Ectodermal cell (in vitro differentiated cells): ENCODE measurements at regions not wholly inside any gene's neighbourhood (a gene's known extent, or its start where the extent isn't known, plus 50 kb on each side); places are given as distances from the start of the nearest gene placed in this dataset.

ENCODE experiments used
- H3K27ac ChIP-seq: 2 replicates; pipeline ENCODE4 v1.7.0; 2013; ENCODE audit warnings: mild to moderate bottlenecking, low read depth, low read length; ENCODE audit not compliant: insufficient read depth, poor library complexity, severe bottlenecking
- H3K27me3 ChIP-seq: 2 replicates; pipeline ENCODE4 v1.7.0; 2013; ENCODE audit warnings: mild to moderate bottlenecking, low read length; ENCODE audit not compliant: insufficient read depth, control insufficient read depth, poor library complexity, severe bottlenecking
- H3K36me3 ChIP-seq: one replicate; pipeline ENCODE4 v1.7.0; 2013; ENCODE audit warnings: low read length; ENCODE audit not compliant: control insufficient read depth, insufficient read depth
- H3K4me1 ChIP-seq: one replicate; pipeline ENCODE4 v1.7.0; 2013; ENCODE audit warnings: low read length; ENCODE audit not compliant: control insufficient read depth, insufficient read depth
- H3K4me3 ChIP-seq: 2 replicates; pipeline ENCODE4 v1.7.0; 2013; ENCODE audit warnings: low read depth, low read length, control low read depth; ENCODE audit not compliant: insufficient read depth
- H3K9me3 ChIP-seq: 2 replicates; pipeline ENCODE4 v1.7.0; 2013; ENCODE audit warnings: mild to moderate bottlenecking, low read length, moderate library complexity; ENCODE audit not compliant: control insufficient read depth
- WGBS, 2 experiments: methylation state at CpG; one replicate each; pipeline ENCODE4 v1.1.7; 2013; ENCODE audit warnings: missing lambda C conversion rate in 2 of 2; 5-methylcytosine and 5-hydroxymethylcytosine counted together

DNA sequence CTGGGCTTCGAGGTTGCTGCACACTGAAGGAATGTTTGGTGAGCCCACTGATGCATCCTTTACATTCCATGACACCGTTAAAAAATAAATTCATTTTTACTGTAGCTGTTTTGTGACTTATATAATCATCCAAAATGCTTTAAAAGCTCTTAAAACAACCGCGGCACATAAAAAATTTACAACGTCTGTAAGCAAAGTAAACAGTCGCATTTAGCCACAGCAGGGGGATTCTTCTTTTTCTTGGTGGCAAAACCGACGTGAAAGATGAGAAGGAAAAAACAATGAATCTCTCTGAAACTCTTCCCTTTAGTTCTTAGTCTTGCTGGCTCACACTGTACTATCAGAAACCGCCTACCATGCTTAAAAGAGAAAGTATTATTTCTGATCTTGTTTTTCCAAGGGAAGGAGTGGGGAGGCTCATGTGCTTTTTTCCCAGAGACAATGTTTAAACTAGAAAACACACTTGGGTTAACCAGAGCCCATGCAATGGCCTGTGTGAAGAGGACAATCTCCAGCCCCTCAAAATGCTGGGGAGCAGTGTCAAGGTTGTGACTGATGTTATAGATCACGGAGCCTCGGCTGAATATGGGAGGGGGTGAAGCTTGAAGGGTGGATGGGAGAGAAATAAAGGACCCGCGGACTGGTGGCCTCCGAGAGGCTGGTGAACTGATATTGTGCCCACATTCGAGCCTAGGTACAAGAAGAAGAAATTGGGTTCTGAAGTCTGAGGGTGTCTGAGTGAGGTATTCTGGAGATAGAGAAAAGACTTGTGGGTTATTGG, 91.1 kb downstream of the IRF8 start:
- whole genome bisulfite sequencing, 2 experiments: 88 to 90% methylated on average over 15 of the region's 15 CpGs
- Histone ChIP-seq H3K9me3 (no peaks in the 10 kb centered on the region), H3K27ac (no peak overlapping the region), H3K27me3 (no peaks in the 10 kb centered on the region), H3K4me1 (no peaks in the 10 kb centered on the region), H3K36me3 (no peaks in the 10 kb centered on the region), H3K4me3 (no peak overlapping the region)

DNA sequence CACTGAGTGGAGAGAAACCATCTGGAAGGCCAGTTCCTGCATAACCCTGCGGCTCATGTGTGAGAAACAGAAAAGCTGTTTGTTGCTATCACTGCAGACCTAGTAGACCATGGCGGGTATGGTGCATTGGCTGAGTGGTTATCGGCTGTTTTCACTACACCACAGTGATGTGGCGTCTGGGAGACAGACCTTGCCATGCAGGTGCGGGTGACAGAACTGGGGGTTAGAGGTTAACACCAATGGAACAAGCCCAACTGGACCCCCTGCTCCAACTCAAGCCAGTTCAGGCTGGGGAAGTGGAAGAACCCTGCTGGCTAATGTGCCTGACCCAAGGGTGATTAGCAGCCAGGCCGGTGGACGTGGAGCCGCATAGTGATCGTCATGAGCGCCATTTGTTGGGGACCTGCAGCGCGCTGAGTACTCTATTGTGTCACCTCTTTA, 91.9 kb downstream of the IRF8 start:
- Histone ChIP-seq H3K9me3 (no peaks in the 10 kb centered on the region), H3K36me3 (no peaks in the 10 kb centered on the region), H3K4me3 (no peak overlapping the region), H3K27me3 (no peaks in the 10 kb centered on the region), H3K4me1 (no peaks in the 10 kb centered on the region), H3K27ac (no peak overlapping the region)
- WGBS, 2 experiments: 83 to 87% methylated on average over 12 of the region's 12 CpGs

DNA sequence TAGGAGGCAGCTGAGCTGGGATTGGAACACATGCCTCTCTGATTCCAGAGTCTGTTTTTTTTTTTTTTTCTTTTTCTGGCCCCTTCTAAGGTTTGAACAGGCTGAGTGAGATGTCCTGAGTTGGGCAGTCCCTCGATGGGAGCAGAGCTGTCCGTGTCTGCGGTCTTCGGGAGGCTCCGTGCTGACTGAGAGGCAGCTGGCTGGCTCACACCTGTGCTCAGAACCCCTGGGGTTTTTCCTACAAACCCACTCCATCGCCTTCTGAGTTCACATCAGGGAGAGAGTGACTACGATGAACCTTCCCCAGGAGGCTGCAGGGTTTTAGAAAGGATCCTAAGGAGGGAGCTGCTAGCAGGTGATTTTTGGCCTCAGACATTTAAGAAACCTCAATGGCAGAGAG, 92.5 kb downstream of the IRF8 start:
- Histone ChIP-seq H3K27me3 (no peaks in the 10 kb centered on the region), H3K27ac (no peak overlapping the region), H3K36me3 (no peaks in the 10 kb centered on the region), H3K4me3 (no peak overlapping the region), H3K9me3 (no peaks in the 10 kb centered on the region), H3K4me1 (no peaks in the 10 kb centered on the region)
- WGBS, 2 experiments: 72 to 75% methylated on average over 7 of the region's 7 CpGs

DNA sequence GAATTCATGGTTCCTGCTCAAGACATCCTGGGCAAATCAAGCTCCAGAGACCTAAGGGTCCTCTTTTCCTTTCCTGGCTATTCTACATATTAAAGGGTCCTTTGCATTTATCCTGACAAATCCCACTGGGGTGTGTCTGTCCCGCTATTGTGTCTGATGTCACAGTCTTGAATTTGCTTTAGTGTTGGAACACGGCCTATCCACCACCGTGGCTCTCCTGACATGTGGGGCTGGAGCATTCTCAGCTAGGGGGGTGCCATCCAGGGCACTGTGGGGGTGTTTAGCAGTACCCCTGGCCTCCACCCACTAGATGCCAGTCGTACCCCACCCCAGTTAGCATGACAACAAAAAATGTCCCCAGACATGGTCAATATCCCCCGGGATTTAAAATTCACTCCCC, 92.9 kb downstream of the IRF8 start:
- 84% methylated on average over 5 of the region's 5 CpGs for WGBS, 2 experiments
- Histone ChIP-seq H3K36me3 (no peaks in the 10 kb centered on the region), H3K27ac (no peak overlapping the region)

DNA sequence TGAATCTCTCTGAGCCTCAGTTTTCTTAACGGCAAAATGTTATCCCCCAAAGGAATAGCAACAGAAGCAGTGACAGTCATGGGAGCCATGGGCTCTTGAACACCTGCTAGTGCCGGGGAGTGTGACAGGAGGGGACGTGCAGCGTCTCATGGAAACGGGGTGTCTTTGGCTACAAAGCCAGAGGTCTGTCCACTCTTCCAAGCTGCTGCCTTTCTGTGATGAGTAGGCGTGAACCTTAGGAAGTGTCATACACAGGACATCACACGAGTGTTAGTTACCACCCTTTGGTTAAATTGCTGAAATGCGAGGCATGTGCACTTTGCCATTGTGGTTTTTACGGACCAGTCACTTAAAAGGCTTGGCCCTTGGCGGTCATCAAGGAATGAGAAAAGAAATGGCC, 93.4 kb downstream of the IRF8 start:
- no peaks in the 10 kb centered on the region for H3K9me3 ChIP-seq
- no peaks in the 10 kb centered on the region for H3K27me3 ChIP-seq
- H3K27ac ChIP-seq: no peak overlapping the region
- no peaks in the 10 kb centered on the region for H3K4me1 ChIP-seq
- H3K4me3 ChIP-seq: no peak overlapping the region
- 84 to 85% methylated on average over 10 of the region's 10 CpGs for WGBS, 2 experiments
- H3K36me3 ChIP-seq: no peaks in the 10 kb centered on the region

More for the DNA sequence above, 92.9 kb downstream of the IRF8 start:
- no peak overlapping the region for H3K4me3 ChIP-seq
- no peaks in the 10 kb centered on the region for H3K9me3 ChIP-seq
- no peaks in the 10 kb centered on the region for H3K27me3 ChIP-seq
- no peaks in the 10 kb centered on the region for H3K4me1 ChIP-seq

DNA sequence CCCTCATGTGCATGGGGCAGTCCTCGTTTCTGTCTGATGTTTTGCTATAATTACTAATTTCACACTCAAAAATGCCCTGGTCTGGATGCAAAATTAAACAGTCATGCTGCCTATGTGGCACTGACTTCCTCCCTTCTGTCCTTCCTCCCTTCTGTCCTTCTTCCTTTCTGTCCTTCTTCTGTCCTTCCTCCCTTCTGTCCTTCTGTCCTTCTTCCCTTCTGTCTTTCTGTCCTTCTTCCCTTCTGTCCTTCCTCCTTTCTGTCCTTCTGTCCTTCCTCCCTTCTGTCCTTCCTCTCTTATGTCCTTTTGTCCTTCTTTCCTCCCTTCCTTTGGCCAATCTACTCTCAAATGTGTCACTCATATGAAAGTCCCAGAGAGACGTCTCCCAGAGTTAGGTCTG, 93.8 kb downstream of the IRF8 start:
- no peak overlapping the region for H3K27ac ChIP-seq
- H3K27me3 ChIP-seq: no peaks in the 10 kb centered on the region
- 86 to 91% methylated on average over 2 of the region's 2 CpGs for WGBS, 2 experiments

DNA sequence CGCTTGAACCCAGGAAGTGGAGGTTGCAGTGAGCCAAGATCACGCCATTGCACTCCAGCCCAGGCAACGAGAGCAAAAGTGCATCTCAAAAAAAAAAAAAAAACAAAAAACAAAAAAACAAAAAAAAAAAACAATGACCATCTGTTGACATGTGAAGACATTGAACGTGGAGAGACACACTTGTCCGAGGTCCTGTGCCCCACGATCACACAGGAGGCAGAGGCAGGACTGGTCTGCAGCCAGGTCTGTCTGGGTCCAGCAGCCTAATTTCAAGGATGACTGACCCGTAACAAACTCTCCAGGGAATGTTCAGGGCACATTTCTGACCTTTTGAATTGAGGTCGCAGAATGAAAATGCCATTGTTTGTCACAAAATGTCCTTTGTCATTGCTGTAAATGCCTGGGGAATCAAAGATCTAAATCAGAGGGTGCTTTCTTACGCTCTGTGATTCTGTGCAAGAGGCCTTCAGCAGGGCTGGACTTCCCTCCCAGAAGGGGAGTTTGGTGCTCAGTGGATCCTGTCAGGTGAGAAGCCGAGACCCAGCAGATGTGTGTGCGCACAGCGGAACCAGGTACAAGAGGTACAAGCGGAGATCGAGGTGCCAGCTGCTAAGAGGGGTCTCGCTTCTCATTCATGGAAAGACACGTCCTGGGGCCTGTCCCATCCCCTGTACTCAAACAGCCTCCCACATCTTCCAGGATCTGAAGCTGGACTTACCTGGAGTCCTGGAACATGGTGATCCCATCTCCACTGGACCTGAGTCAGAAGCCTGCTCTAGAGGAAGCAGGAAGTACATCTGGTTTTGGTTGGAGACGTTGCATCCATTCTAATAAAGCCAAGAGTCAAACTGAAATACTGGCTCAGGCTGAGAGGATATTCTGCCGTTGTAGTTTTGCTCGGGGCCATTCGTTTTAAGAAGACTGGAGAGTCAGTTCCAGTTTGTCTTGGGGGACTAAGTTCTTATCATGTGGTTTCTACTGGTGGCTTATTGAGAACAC, 95.8 kb downstream of the IRF8 start:
- H3K36me3 ChIP-seq: no peaks in the 10 kb centered on the region
- H3K4me3 ChIP-seq: no peak overlapping the region
- no peaks in the 10 kb centered on the region for H3K27me3 ChIP-seq
- 92 to 93% methylated on average over 20 of the region's 20 CpGs for WGBS, 2 experiments
- H3K9me3 ChIP-seq: no peaks in the 10 kb centered on the region
- no peaks in the 10 kb centered on the region for H3K4me1 ChIP-seq
- no peak overlapping the region for H3K27ac ChIP-seq

More for the DNA sequence above, 93.8 kb downstream of the IRF8 start:
- Histone ChIP-seq H3K9me3 (no peaks in the 10 kb centered on the region), H3K36me3 (no peaks in the 10 kb centered on the region), H3K4me3 (no peak overlapping the region), H3K4me1 (no peaks in the 10 kb centered on the region)

DNA sequence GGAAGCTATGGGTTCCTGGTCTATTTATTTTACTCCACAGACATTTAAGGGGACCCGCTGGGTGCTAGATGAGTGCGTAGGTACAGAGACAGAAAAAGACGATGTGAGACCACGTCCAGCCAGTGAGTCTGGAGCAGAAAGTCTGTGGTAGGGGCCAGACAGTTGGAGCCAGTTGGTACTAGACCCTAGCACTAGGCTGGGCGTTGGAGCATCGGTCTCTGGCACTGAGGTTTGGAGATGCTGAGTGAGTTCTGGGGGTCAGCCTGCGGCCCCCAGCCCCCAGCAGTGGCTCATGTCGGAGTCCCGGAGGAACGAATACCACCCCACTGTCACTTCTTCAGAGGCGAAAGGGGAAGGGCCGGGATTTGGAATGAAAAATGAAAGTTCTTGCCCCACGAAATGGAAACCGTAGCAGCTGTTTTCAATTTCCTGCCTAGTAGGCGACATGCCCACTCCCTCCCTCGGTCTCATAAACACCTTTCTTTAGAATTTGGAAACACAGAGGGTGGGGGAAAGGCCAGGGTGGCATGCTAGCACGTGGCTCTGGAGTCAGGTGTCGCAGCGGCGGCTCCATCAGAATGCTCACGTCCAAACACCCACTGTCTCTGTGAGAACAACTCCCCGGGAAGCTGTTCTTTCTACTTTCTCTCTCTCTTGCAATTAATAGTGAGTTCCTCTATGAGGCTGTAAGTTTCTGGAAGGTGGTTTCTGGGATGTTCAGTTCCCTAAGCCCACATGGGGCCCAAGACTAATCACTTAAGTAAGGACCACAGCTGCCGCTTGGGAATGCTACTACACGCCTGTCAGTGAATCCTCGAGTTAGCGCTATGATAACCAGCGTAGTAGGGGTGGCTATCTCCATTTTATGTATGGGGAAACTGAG, 96.8 kb downstream of the IRF8 start:
- 89 to 93% methylated on average over 27 of the region's 27 CpGs for WGBS, 2 experiments
- Histone ChIP-seq H3K9me3 (no peaks in the 10 kb centered on the region), H3K36me3 (no peaks in the 10 kb centered on the region), H3K4me1 (no peaks in the 10 kb centered on the region), H3K4me3 (no peak overlapping the region), H3K27ac (no peak overlapping the region), H3K27me3 (no peaks in the 10 kb centered on the region)

DNA sequence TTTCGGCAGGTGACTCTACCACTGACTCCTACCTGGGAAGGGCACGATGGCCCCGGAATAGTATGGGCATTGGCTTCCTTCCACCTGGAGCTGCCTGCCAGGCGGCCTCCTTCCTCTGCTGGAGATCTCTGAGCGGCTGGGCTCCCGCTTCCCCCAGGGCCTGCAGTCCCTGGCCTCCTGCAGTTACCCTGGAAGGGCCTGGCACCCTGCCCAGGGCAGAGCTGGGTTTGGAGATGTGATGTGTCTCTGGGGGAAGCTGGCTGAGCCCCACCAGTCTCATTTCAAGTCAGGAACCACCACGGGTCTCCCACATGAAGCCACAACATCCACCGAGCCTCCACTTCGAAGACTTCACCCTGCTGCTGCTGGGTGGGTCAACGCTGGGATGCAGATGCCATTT, 97.9 kb downstream of the IRF8 start:
- H3K27ac ChIP-seq: no peak overlapping the region
- 92 to 93% methylated on average over 10 of the region's 10 CpGs for WGBS, 2 experiments
- no peaks in the 10 kb centered on the region for H3K27me3 ChIP-seq
- no peaks in the 10 kb centered on the region for H3K9me3 ChIP-seq
- H3K4me3 ChIP-seq: no peak overlapping the region
- no peaks in the 10 kb centered on the region for H3K4me1 ChIP-seq
- H3K36me3 ChIP-seq: no peaks in the 10 kb centered on the region
